ENCODE measurements at regions not wholly inside any gene's neighbourhood (a gene's known extent, or its start where the extent isn't known, plus 50 kb on each side); places are given as distances from the start of the nearest gene placed in this dataset.

DNA sequence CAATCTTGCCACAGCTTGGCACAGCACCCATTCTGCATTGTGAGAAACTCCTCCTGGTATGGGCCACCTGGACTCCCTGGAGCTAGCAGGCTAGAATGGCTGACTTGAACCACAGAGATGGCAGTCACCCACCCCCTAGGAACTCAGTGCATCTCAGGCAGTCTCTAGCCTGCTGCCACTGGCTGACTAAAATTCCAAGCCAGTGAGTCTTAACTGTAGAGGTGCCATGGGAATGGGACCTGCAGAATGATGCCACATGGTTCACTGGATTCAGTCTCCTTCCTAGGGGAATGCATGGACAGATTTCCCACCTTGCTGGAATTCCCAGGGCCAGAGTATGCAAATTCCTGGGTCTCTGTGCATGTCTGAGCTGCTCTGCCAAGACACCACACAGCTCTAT lies 382.9 kb downstream of the MAN2A1 start:
- Histone ChIP-seq H3K36me3 (ENCODE audit: control insufficient read depth, insufficient read depth, low read length) (no peaks in the 10 kb centered on the region), H3K27me3 (replicated peaks; ENCODE audit: control insufficient read depth, insufficient read depth, low read length) (no peaks in the 10 kb centered on the region), H3K4me1 (no peaks in the 10 kb centered on the region), H3K9me3 (peaks cover 6% of the 10 kb centered on the region; the same call in 1 of the 2 replicates), H3K4me3 (ENCODE audit: low read depth, low read length) (no peak overlapping the region)
- peaks cover 41% of the 10 kb centered on the region for H3K9me3 Mint-ChIP-seq (ENCODE audit: unreplicated experiment)
- intact Hi-C loops (cut with micrococcal nuclease; ENCODE audit: unreplicated experiment): no loop called here
- TF ChIP-seq, protein P1, sequence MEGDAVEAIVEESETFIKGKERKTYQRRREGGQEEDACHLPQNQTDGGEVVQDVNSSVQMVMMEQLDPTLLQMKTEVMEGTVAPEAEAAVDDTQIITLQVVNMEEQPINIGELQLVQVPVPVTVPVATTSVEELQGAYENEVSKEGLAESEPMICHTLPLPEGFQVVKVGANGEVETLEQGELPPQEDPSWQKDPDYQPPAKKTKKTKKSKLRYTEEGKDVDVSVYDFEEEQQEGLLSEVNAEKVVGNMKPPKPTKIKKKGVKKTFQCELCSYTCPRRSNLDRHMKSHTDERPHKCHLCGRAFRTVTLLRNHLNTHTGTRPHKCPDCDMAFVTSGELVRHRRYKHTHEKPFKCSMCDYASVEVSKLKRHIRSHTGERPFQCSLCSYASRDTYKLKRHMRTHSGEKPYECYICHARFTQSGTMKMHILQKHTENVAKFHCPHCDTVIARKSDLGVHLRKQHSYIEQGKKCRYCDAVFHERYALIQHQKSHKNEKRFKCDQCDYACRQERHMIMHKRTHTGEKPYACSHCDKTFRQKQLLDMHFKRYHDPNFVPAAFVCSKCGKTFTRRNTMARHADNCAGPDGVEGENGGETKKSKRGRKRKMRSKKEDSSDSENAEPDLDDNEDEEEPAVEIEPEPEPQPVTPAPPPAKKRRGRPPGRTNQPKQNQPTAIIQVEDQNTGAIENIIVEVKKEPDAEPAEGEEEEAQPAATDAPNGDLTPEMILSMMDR (IDR thresholded peaks at IDR 0.05; ENCODE audit: insufficient read depth in 1 of 2, low read depth in 1 of 2, low read length in 1 of 2, severe bottlenecking in 1 of 2, unreplicated experiment in 1 of 2): no peak
- no peaks in the 10 kb centered on the region for H3K36me3 Mint-ChIP-seq (ENCODE audit: insufficient read depth, unreplicated experiment)
- ChIA-PET CTCF (no interaction called here), POLR2A (no interaction called here)
- H3K4me1 Mint-ChIP-seq (ENCODE audit: low read depth, unreplicated experiment): no peaks in the 10 kb centered on the region
- DNase-seq: no peak
- H3K27ac Mint-ChIP-seq (ENCODE audit: unreplicated experiment): no peak overlapping the region
- H3K4me3 Mint-ChIP-seq (ENCODE audit: unreplicated experiment): no peak overlapping the region
- no TSS peak for BruUV-seq (replicated peaks)
- peaks cover 3% of the 10 kb centered on the region for H3K27me3 Mint-ChIP-seq (ENCODE audit: insufficient read depth, unreplicated experiment)

DNA sequence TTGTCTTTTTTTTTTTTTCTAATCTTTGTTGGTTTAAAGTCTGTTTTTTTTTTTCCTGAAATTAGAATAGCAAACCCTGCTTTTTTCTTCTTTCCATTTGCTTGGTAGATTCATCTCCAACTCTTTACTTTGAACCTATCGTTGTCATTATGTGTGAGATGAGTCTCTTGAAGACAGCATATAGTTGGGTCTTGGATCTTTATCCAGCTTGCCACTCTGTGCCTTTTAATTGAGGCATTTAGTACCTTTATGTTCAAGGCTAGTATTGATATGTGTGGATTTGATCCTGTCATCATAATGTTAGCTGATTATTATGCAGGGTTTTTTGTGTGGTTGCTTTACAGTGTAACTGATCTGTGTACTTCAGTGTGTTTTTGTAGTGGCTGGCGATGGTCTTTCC lies 383.8 kb downstream of the MAN2A1 start:
- CTCF ChIA-PET: no interaction called here
- TF ChIP-seq, protein P1 (IDR thresholded peaks at IDR 0.05; ENCODE audit: insufficient read depth in 1 of 2, low read depth in 1 of 2, low read length in 1 of 2, severe bottlenecking in 1 of 2, unreplicated experiment in 1 of 2): no peak
- Mint-ChIP-seq H3K9me3 (ENCODE audit: unreplicated experiment) (peaks cover 41% of the 10 kb centered on the region), H3K4me3 (ENCODE audit: unreplicated experiment) (no peak overlapping the region), H3K27me3 (ENCODE audit: insufficient read depth, unreplicated experiment) (peaks cover 3% of the 10 kb centered on the region), H3K36me3 (ENCODE audit: insufficient read depth, unreplicated experiment) (no peaks in the 10 kb centered on the region), H3K4me1 (ENCODE audit: low read depth, unreplicated experiment) (no peaks in the 10 kb centered on the region), H3K27ac (ENCODE audit: unreplicated experiment) (no peak overlapping the region)
- no TSS peak for BruUV-seq (replicated peaks)
- intact Hi-C loops (cut with micrococcal nuclease; ENCODE audit: unreplicated experiment): no loop called here
- no peaks in the 10 kb centered on the region for H3K27me3 ChIP-seq (replicated peaks; ENCODE audit: control insufficient read depth, insufficient read depth, low read length)
- no peak overlapping the region for H3K4me3 ChIP-seq (ENCODE audit: low read depth, low read length)
- no peak for DNase-seq
- no peaks in the 10 kb centered on the region for H3K4me1 ChIP-seq
- H3K36me3 ChIP-seq (ENCODE audit: control insufficient read depth, insufficient read depth, low read length): no peaks in the 10 kb centered on the region
- POLR2A ChIA-PET: no interaction called here
- H3K9me3 ChIP-seq: peaks cover 6% of the 10 kb centered on the region; the same call in 1 of the 2 replicates

DNA sequence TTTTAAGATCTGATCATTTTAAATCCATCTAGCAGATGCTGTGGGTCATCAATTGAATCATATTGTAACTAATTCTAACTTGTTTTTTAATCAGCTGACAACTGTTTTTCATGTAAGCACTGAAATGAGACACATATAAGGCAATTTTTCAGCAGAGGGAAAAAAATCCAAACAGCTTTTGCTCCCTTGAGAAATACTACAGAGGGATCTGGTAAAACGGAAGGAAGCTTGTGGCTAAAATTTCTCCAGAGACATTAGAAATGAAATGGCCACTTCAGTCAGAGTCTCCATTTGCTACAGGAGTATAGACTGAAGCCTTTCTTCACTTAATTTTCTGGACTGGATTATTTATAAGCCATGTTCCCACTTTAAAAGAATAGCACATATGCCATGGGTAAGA lies 385.9 kb downstream of the MAN2A1 start:
- Mint-ChIP-seq H3K4me1 (ENCODE audit: low read depth, unreplicated experiment) (no peaks in the 10 kb centered on the region), H3K4me3 (ENCODE audit: unreplicated experiment) (no peak overlapping the region), H3K9me3 (ENCODE audit: unreplicated experiment) (peaks cover 29% of the 10 kb centered on the region), H3K36me3 (ENCODE audit: insufficient read depth, unreplicated experiment) (no peaks in the 10 kb centered on the region), H3K27ac (ENCODE audit: unreplicated experiment) (no peak overlapping the region), H3K27me3 (ENCODE audit: insufficient read depth, unreplicated experiment) (no peaks in the 10 kb centered on the region)
- Histone ChIP-seq H3K4me3 (ENCODE audit: low read depth, low read length) (no peak overlapping the region), H3K4me1 (no peaks in the 10 kb centered on the region), H3K36me3 (ENCODE audit: control insufficient read depth, insufficient read depth, low read length) (no peaks in the 10 kb centered on the region), H3K27me3 (replicated peaks; ENCODE audit: control insufficient read depth, insufficient read depth, low read length) (no peaks in the 10 kb centered on the region), H3K9me3 (peaks cover 6% of the 10 kb centered on the region; the same call in 1 of the 2 replicates)
- ChIA-PET POLR2A (no interaction called here), CTCF (no interaction called here)
- TF ChIP-seq, protein P1 (IDR thresholded peaks at IDR 0.05; ENCODE audit: insufficient read depth in 1 of 2, low read depth in 1 of 2, low read length in 1 of 2, severe bottlenecking in 1 of 2, unreplicated experiment in 1 of 2): no peak
- no peak for DNase-seq
- BruUV-seq (replicated peaks): no TSS peak
- intact Hi-C loops (cut with micrococcal nuclease; ENCODE audit: unreplicated experiment): no loop called here
